Prostate gland (tissue), 2 donors: ENCODE measurements at regions not wholly inside any gene's neighbourhood (a gene's known extent, or its start where the extent isn't known, plus 50 kb on each side); places are given as distances from the start of the nearest gene placed in this dataset.

ENCODE experiments used
- CTCF ChIP-seq, 4 experiments: fragments of 200-600 bp in 2 of 4; fragments of 450-650 bp in 2 of 4; sonication (generic) in 2 of 4; IDR thresholded peaks; 1 replicate in 3 of 4; 2 replicates in 1 of 4; pipeline ENCODE4 v1.5.1; 2016 to 2019; ENCODE audit warnings: antibody characterized with exemption in 4 of 4, mild to moderate bottlenecking in 2 of 4, moderate library complexity in 2 of 4
- POLR2AphosphoS5 ChIP-seq: sonication (generic); formaldehyde crosslinking; IDR thresholded peaks from one replicate; pipeline ENCODE4 v1.6.1; 2017; ENCODE audit warnings: antibody characterized with exemption

GRCh38 chr3:61450866-61451265 lies 110.5 kb upstream of the PTPRG start:
- TF ChIP-seq POLR2AphosphoS5: no peak
- no peak for TF ChIP-seq CTCF (IDR thresholded peaks at IDR 0.05)
